Fibroblast of lung (primary cell): ENCODE measurements at regions not wholly inside any gene's neighbourhood (a gene's known extent, or its start where the extent isn't known, plus 50 kb on each side); places are given as distances from the start of the nearest gene placed in this dataset.

Experiments used
- EZH2 ChIP-seq: IDR thresholded peaks from 2 replicates; pipeline ENCODE4 v1.5.1; 2012; ENCODE audit warnings: low read length, control low read depth, mild to moderate bottlenecking; ENCODE audit errors: missing control alignments
- TF ChIP-seq, protein P1 (sequence below), 2 donors: IDR thresholded peaks in 1 of 2; conservative IDR thresholded peaks in 1 of 2; 1 replicate in 1 of 2; 2 replicates in 1 of 2; pipeline ENCODE4 v1.5.1; 2011 to 2012; ENCODE audit warnings: low read length in 2 of 2, control low read depth in 1 of 2, inconsistent platforms in 1 of 2, low read depth in 1 of 2, mild to moderate bottlenecking in 1 of 2

DNA sequence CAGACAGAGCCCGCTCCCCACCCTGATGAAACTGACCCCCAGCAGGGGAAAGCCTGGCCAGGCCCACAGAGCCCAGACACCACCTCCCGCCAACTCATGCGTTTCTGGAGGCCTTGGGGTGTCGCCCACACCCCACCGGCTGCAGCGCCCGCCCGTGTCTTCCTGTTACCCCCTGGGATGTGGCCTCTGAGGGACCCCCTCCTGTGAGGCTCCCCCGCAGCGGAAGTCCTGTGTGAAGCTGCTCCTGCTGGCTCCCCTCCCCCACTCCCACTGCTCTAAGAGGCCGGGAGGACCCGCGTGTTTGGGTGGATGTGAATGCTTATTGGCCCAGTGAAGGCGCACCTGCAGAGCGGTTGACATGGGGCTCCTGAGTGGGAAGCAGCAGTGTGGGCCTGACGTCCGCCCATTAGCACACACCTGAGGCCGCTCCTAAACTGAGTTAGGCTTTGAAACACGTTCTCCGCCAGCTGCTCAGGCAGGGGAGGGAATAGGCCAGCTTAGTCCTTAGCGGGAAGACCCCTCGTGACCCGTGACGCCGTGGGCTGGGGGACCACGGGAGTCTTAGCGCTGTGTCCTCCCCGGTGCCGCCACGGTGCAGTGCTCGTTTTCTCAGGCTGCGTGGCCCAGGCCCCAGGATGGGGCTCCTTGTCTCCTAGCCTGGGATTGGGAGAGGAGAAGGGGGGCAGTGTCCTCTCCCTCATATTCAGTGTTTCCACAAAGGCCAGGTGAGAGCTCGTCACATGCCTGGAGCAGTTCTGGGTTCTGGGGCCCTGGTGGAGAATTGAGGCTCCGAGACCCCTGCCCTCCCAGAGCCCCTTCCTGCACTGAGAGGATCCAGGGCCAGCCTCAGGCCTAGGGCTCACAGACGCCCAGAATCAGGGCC is 323.4 kb upstream of the SFSWAP start:
- TF ChIP-seq, protein P1, sequence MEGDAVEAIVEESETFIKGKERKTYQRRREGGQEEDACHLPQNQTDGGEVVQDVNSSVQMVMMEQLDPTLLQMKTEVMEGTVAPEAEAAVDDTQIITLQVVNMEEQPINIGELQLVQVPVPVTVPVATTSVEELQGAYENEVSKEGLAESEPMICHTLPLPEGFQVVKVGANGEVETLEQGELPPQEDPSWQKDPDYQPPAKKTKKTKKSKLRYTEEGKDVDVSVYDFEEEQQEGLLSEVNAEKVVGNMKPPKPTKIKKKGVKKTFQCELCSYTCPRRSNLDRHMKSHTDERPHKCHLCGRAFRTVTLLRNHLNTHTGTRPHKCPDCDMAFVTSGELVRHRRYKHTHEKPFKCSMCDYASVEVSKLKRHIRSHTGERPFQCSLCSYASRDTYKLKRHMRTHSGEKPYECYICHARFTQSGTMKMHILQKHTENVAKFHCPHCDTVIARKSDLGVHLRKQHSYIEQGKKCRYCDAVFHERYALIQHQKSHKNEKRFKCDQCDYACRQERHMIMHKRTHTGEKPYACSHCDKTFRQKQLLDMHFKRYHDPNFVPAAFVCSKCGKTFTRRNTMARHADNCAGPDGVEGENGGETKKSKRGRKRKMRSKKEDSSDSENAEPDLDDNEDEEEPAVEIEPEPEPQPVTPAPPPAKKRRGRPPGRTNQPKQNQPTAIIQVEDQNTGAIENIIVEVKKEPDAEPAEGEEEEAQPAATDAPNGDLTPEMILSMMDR (conservative IDR thresholded peaks at IDR 0.05 in 1 of 2, IDR thresholded peaks at IDR 0.05 in 1 of 2; ENCODE audit: low read depth in 1 of 2, low read length in 2 of 2) = no peak
- TF ChIP-seq EZH2 = no peak
